GM23248 (cell line): ENCODE measurements at regions not wholly inside any gene's neighbourhood (a gene's known extent, or its start where the extent isn't known, plus 50 kb on each side); places are given as distances from the start of the nearest gene placed in this dataset.

Experiments used
- EZH2 ChIP-seq: fragments of 200-600 bp; sonication (generic); IDR thresholded peaks from 2 replicates; pipeline ENCODE4 v1.6.1; 2018; ENCODE audit warnings: antibody characterized with exemption, mild to moderate bottlenecking; ENCODE audit not compliant: insufficient read depth, poor library complexity, severe bottlenecking
- EZH2phosphoT487 ChIP-seq: fragments of 200-600 bp; sonication (generic); IDR thresholded peaks from 2 replicates; pipeline ENCODE4 v1.6.1; 2018; ENCODE audit warnings: antibody characterized with exemption, moderate library complexity, mild to moderate bottlenecking, low read depth; ENCODE audit not compliant: insufficient read depth

DNA sequence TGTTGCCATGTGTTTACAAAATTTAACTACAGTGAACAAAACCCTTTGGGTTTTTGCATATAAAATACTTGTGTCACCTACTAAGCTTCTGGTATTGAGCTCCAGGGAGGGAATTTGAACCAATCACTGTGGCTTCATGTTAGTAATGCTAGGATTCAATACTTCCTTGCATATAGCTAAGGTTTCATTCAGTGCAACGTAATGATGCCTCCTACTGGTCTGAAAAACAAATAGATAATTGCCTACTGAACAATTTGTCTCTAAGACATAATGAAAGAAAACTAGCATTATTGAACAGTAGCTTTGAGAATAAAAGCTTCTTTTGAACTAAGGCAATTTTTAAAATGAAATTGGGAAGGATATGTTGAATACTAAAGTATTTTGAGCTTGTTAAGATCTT is 244.4 kb downstream of the ZWINT start:
- TF ChIP-seq EZH2 (no peak), EZH2phosphoT487 (no peak)
